PC-3 (cell line): ENCODE measurements at regions not wholly inside any gene's neighbourhood (a gene's known extent, or its start where the extent isn't known, plus 50 kb on each side); places are given as distances from the start of the nearest gene placed in this dataset.

ENCODE experiments used
- CTCF ChIP-seq: fragments of 300-600 bp; sonication (generic); conservative IDR thresholded peaks from 2 replicates; pipeline ENCODE4 v1.5.1; 2017; ENCODE audit warnings: antibody characterized with exemption, low read depth, mild to moderate bottlenecking, low read length
- EZH2 ChIP-seq: fragments of 300-600 bp; sonication (generic); IDR thresholded peaks from one replicate; pipeline ENCODE4 v1.6.1; 2017; ENCODE audit warnings: antibody characterized with exemption, mild to moderate bottlenecking, low read length; ENCODE audit not compliant: unreplicated experiment
- EZH2phosphoT487 ChIP-seq: fragments of 300-600 bp; sonication (generic); IDR thresholded peaks from 2 replicates; pipeline ENCODE4 v1.6.1; 2018; ENCODE audit warnings: mild to moderate bottlenecking, antibody characterized with exemption, low read length, borderline replicate concordance

DNA sequence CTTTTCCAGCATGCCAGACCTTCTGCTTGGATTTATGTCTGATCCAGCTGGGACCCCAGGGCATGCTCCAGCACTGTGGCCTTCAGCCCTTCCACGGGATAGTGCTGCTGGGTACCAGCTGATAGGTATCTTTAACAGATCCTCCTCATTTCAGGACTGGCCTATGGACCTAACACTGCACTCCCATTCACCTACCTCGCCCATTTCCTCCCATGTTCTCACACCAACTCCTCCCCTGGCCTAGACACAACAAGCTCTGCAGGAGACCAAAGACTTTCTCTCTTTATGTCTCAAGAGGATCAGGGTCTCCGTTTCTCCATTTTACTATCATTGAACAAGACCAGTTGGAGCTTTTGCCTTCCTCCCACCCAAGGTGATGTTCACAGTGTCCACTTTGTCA is 140.0 kb upstream of the TMCC3 start:
- no peak for TF ChIP-seq CTCF
- no peak for TF ChIP-seq EZH2
- TF ChIP-seq EZH2phosphoT487, result no peak
